ENCODE measurements at regions not wholly inside any gene's neighbourhood (a gene's known extent, or its start where the extent isn't known, plus 50 kb on each side); places are given as distances from the start of the nearest gene placed in this dataset.

DNA sequence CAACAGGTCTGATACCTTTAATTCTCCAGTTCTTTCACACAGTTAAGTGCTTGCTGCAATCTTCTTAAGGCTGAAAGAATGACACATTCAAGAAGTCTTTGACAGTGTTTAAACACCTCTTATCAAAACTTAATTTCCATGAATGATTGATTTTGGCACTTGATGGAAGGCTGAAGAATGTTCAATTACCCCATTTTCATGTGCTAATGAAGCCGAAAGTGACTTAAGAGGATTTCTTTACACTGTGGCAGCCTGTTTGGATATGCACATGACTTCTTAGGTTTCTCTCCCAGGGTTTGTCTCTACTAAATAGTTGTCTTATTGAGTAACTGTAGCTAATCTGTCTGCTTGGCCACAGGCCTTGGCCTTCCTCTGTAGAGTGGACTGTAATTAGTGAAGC is 81.1 kb upstream of the PRDM1 start:
- TF ChIP-seq, protein P1, sequence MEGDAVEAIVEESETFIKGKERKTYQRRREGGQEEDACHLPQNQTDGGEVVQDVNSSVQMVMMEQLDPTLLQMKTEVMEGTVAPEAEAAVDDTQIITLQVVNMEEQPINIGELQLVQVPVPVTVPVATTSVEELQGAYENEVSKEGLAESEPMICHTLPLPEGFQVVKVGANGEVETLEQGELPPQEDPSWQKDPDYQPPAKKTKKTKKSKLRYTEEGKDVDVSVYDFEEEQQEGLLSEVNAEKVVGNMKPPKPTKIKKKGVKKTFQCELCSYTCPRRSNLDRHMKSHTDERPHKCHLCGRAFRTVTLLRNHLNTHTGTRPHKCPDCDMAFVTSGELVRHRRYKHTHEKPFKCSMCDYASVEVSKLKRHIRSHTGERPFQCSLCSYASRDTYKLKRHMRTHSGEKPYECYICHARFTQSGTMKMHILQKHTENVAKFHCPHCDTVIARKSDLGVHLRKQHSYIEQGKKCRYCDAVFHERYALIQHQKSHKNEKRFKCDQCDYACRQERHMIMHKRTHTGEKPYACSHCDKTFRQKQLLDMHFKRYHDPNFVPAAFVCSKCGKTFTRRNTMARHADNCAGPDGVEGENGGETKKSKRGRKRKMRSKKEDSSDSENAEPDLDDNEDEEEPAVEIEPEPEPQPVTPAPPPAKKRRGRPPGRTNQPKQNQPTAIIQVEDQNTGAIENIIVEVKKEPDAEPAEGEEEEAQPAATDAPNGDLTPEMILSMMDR (IDR thresholded peaks at IDR 0.05) = no peak
- no peak for TF ChIP-seq POLR2A (IDR thresholded peaks at IDR 0.05)
- no peak for TF ChIP-seq EP300 (IDR thresholded peaks at IDR 0.05)
